ENCODE measurements at regions not wholly inside any gene's neighbourhood (a gene's known extent, or its start where the extent isn't known, plus 50 kb on each side); places are given as distances from the start of the nearest gene placed in this dataset.

DNA sequence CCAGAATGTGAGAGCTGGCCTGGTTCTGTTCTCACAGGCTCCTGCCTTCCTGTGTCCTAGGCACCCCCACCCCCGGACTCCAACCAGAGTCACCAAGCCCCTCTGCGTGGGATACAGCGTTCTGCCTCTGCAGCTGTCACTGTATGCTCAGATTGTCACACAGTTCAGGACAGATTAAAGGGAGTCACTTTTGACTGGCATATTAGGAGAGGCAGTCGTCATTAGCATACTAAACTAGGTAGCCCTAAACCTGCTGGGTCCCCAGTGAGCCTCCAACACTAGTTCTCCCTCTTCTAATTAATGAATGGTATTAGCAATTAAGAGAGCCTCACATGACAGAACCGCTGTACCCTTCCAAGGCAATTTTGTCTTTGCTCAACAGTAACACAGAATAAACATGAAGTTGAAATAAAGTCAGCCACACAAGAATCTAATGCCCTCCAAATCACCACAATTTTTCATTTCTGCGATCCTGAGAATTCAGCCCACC lies 340.2 kb downstream of the CMPK2 start:
- TF ChIP-seq POLR2A (IDR thresholded peaks at IDR 0.05; ENCODE audit: control extremely low read depth in 1 of 2, low read depth in 2 of 2, low read length in 2 of 2), result no peak
- TF ChIP-seq EZH2 (IDR thresholded peaks at IDR 0.05; ENCODE audit: low read depth, low read length, severe bottlenecking), result no peak

All from H1 (cell line).